ENCODE measurements at regions not wholly inside any gene's neighbourhood (a gene's known extent, or its start where the extent isn't known, plus 50 kb on each side); places are given as distances from the start of the nearest gene placed in this dataset.

- WGBS, 2 donors: 74 to 81% methylated on average over 6 of the region's 6 CpGs
Observed at GRCh38 chr12:22865822-22866221, 240.9 kb downstream of the ETNK1 start.

GRCh38 chr12:22866406-22866805 is 241.4 kb downstream of the ETNK1 start:
- WGBS, 2 donors: 8 to 22% methylated on average over 1 of the region's 1 CpG
- DNase-seq (no peak), ATAC-seq (no peak)
- no peak for TF ChIP-seq POLR2A (IDR thresholded peaks at IDR 0.05)
- TF ChIP-seq CTCF (IDR thresholded peaks at IDR 0.05): no peak
- H3K9me3 ChIP-seq: no peaks in the 10 kb centered on the region
- H3K4me1 ChIP-seq: no peaks in the 10 kb centered on the region
- H3K36me3 ChIP-seq (replicated peaks in 1 of 2; ENCODE audit: insufficient read depth in 1 of 2, low read depth in 2 of 2): no peaks in the 10 kb centered on the region
- no peaks in the 10 kb centered on the region for H3K27me3 ChIP-seq
- intact Hi-C loops (cut with DNase I): no loop called here
- no peak overlapping the region for H3K4me3 ChIP-seq
- no peak overlapping the region for H3K27ac ChIP-seq

More at GRCh38 chr12:22865822-22866221, 240.9 kb downstream of the ETNK1 start:
- H3K36me3 ChIP-seq (replicated peaks in 1 of 2; ENCODE audit: insufficient read depth in 1 of 2, low read depth in 2 of 2): no peaks in the 10 kb centered on the region
- TF ChIP-seq POLR2A (IDR thresholded peaks at IDR 0.05): no peak
- TF ChIP-seq CTCF (IDR thresholded peaks at IDR 0.05): no peak
- no peaks in the 10 kb centered on the region for H3K27me3 ChIP-seq
- H3K27ac ChIP-seq: no peak overlapping the region
- no peak for ATAC-seq
- no peak overlapping the region for H3K4me3 ChIP-seq
- H3K9me3 ChIP-seq: no peaks in the 10 kb centered on the region
- H3K4me1 ChIP-seq: no peaks in the 10 kb centered on the region
- intact Hi-C loops (cut with DNase I): no loop called here
- no peak for DNase-seq

DNA sequence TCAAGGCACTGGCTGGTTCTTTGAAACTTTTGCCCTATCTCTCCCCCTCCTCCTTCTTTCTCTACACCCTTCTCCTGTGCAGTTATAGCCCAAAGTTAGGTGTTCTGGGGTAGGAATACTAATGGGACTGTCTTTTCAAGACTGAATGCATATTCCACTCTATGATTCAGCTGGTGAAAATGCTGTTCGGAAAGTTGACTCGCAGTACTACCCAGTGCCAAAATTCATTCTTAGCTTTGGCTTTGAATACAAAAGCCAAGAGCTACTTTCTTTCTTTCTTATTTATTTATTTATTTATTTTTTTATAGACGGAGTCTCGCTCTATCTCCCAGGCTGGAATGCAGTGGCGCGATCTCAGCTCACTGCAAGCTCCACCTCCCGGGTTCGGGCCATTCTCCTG is 249.2 kb downstream of the ETNK1 start:
- intact Hi-C loops (cut with DNase I): no loop called here
- no peak for ATAC-seq
- H3K4me3 ChIP-seq: no peak overlapping the region
- no peak overlapping the region for H3K27ac ChIP-seq
- H3K4me1 ChIP-seq: no peaks in the 10 kb centered on the region
- TF ChIP-seq CTCF (IDR thresholded peaks at IDR 0.05) (no peak), POLR2A (IDR thresholded peaks at IDR 0.05) (no peak)
- 85 to 90% methylated on average over 8 of the region's 8 CpGs for WGBS, 2 donors
- H3K9me3 ChIP-seq: no peaks in the 10 kb centered on the region
- H3K36me3 ChIP-seq (replicated peaks in 1 of 2; ENCODE audit: insufficient read depth in 1 of 2, low read depth in 2 of 2): no peaks in the 10 kb centered on the region
- no peaks in the 10 kb centered on the region for H3K27me3 ChIP-seq
- DNase-seq: no peak

DNA sequence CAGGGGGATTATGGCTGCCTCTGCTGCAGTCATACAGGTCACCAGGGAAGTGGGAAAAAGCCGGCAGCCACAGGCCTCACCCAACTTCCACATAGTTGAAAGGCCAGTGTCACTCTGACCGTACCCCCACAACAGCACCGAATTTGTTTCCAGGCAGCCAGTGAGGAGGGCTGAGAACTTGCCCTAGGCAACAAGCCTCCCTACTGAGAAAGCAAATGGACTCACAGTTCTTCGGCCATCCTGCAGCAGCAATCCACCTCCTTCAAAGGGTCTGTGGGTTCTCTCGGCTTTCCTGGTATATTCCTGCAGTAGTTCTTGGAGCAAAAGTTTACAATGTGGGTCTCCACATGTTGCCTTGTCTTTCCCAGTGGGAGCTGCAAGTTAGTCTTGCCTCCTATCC is 251.3 kb downstream of the ETNK1 start:
- H3K27me3 ChIP-seq: no peaks in the 10 kb centered on the region
- H3K36me3 ChIP-seq (replicated peaks in 1 of 2; ENCODE audit: insufficient read depth in 1 of 2, low read depth in 2 of 2): no peaks in the 10 kb centered on the region
- no peak for DNase-seq
- H3K9me3 ChIP-seq: no peaks in the 10 kb centered on the region
- H3K4me1 ChIP-seq: no peaks in the 10 kb centered on the region
- 68 to 75% methylated on average over 3 to 5 of the region's 5 CpGs for WGBS, 2 donors
- no peak overlapping the region for H3K27ac ChIP-seq
- intact Hi-C loops (cut with DNase I): no loop called here
- no peak overlapping the region for H3K4me3 ChIP-seq
- no peak for TF ChIP-seq CTCF (IDR thresholded peaks at IDR 0.05)
- no peak for TF ChIP-seq POLR2A (IDR thresholded peaks at IDR 0.05)
- ATAC-seq: no peak

DNA sequence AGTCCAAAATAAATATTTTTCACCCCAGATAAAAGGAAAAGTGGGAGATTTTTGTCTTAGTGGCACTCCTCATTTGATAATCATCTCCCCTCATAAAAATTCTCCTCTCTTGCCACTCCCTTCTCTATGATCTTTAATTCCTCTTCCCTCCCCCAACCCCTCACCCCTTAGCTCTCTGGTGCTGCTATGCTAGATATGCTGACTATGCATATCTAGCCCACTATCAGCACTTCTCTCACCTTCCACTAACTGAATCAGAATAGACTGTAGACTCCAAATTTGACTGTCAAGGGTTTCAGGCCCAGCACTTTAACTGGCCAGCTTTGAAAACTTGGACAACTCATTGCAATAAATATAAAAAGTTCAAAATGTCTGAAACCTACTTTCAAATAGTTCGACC is 254.2 kb downstream of the ETNK1 start:
- Histone ChIP-seq H3K36me3 (replicated peaks in 1 of 2; ENCODE audit: insufficient read depth in 1 of 2, low read depth in 2 of 2) (no peaks in the 10 kb centered on the region), H3K4me3 (no peak overlapping the region), H3K4me1 (no peaks in the 10 kb centered on the region), H3K27me3 (no peaks in the 10 kb centered on the region), H3K27ac (no peak overlapping the region), H3K9me3 (no peaks in the 10 kb centered on the region)
- ATAC-seq (no peak), DNase-seq (no peak)
- 49 to 50% methylated on average over 1 of the region's 1 CpG for WGBS, 2 donors
- intact Hi-C loops (cut with DNase I): no loop called here
- TF ChIP-seq CTCF (IDR thresholded peaks at IDR 0.05) (no peak), POLR2A (IDR thresholded peaks at IDR 0.05) (no peak)
